B cell (primary cell): ENCODE measurements at regions not wholly inside any gene's neighbourhood (a gene's known extent, or its start where the extent isn't known, plus 50 kb on each side); places are given as distances from the start of the nearest gene placed in this dataset.

Experiments
- CTCF ChIP-seq: fragments of 200-600 bp; IDR thresholded peaks from one replicate; pipeline ENCODE4 v1.8.0; 2022; ENCODE audit warnings: antibody characterized with exemption, mild to moderate bottlenecking
- EZH2 ChIP-seq: IDR thresholded peaks from 2 replicates; pipeline ENCODE4 v1.6.1; 2012; ENCODE audit warnings: borderline replicate concordance, low read depth, mild to moderate bottlenecking, moderate library complexity, low read length; ENCODE audit not compliant: insufficient read depth, poor library complexity, severe bottlenecking

DNA sequence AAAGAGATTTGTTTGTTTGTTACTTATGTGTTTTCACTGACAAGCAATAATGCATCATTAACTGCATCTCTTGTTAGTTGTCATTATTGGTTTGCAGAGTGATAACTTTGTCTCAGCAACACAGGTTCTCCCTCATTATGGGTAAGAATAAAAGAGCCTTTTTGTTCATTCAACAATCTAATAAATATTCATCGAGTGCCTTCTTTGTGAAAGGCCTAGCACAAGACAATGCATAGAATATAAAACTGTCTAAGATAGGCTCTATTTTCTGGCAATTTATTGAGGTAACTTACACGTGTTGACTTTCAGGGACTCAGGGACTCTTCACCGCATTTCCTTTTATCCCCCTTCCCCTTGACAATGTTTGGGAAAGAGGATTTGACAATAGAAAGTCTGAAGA, 95.5 kb upstream of the KRR1 start:
- TF ChIP-seq EZH2, result no peak
- TF ChIP-seq CTCF, result no peak
